WERI-Rb-1 (cell line): ENCODE measurements at regions not wholly inside any gene's neighbourhood (a gene's known extent, or its start where the extent isn't known, plus 50 kb on each side); places are given as distances from the start of the nearest gene placed in this dataset.
"Not testable (repeated sequence)": the region's sequence is repeated elsewhere in the genome, so short reads cannot be mapped to it uniquely, and the experiment has no call there.

Source experiments
- DNase-seq: peaks from one replicate; pipeline ENCODE4 v3.0.0-alpha.2; 2020
- H3K27ac ChIP-seq: fragments of 250-450 bp; sonication (Bioruptor Pico); 2 replicates; pipeline ENCODE4 v1.5.1; 2020; ENCODE audit warnings: mild to moderate bottlenecking, moderate library complexity
- H3K27me3 ChIP-seq: fragments of 250-450 bp; sonication (Bioruptor Pico); 2 replicates; pipeline ENCODE4 v1.5.1; 2021; ENCODE audit warnings: mild to moderate bottlenecking, low read depth, moderate library complexity; ENCODE audit not compliant: insufficient read depth, severe bottlenecking
- H3K36me3 ChIP-seq: fragments of 250-450 bp; sonication (Bioruptor Pico); 2 replicates; pipeline ENCODE4 v1.5.1; 2020; ENCODE audit warnings: mild to moderate bottlenecking, moderate library complexity
- H3K4me3 ChIP-seq: 2 replicates; pipeline ENCODE4 v1.5.1; 2011; ENCODE audit warnings: low read depth, mild to moderate bottlenecking, control low read depth, low read length
- H3K9me3 ChIP-seq: fragments of 250-450 bp; sonication (Bioruptor Pico); 2 replicates; pipeline ENCODE4 v1.5.1; 2021; ENCODE audit warnings: mild to moderate bottlenecking, moderate library complexity; ENCODE audit not compliant: severe bottlenecking
- TF ChIP-seq, protein P1 (sequence below): IDR thresholded peaks from 2 replicates; pipeline ENCODE4 v1.5.1; 2011; ENCODE audit warnings: low read depth, mild to moderate bottlenecking, control low read depth, inconsistent platforms, low read length

DNA sequence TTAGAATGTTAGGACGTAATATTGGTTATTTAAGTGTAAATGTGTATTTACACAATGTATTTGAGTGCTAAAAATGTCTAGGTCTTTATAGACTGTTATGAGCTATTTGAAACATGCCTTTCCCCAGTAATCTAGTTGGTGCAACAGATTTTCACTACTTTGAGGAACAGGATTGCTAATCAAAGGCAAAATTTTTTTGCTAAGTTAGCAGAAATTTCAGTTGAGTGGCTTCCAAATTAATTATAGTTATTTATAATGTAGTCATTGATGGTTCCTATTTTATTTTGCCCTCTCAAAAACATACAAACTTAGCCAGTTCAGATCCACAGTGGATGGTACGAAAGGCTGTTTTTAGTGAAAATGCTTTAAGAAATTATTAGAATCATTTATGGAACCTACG is 78.7 kb upstream of the LYZL2 start:
- no peaks in the 10 kb centered on the region for H3K27me3 ChIP-seq
- H3K4me3 ChIP-seq: no peak overlapping the region
- no peaks in the 10 kb centered on the region for H3K36me3 ChIP-seq
- TF ChIP-seq, protein P1, sequence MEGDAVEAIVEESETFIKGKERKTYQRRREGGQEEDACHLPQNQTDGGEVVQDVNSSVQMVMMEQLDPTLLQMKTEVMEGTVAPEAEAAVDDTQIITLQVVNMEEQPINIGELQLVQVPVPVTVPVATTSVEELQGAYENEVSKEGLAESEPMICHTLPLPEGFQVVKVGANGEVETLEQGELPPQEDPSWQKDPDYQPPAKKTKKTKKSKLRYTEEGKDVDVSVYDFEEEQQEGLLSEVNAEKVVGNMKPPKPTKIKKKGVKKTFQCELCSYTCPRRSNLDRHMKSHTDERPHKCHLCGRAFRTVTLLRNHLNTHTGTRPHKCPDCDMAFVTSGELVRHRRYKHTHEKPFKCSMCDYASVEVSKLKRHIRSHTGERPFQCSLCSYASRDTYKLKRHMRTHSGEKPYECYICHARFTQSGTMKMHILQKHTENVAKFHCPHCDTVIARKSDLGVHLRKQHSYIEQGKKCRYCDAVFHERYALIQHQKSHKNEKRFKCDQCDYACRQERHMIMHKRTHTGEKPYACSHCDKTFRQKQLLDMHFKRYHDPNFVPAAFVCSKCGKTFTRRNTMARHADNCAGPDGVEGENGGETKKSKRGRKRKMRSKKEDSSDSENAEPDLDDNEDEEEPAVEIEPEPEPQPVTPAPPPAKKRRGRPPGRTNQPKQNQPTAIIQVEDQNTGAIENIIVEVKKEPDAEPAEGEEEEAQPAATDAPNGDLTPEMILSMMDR: no peak
- DNase-seq: no peak
- H3K9me3 ChIP-seq: no peaks in the 10 kb centered on the region
- H3K27ac ChIP-seq: no peak overlapping the region

DNA sequence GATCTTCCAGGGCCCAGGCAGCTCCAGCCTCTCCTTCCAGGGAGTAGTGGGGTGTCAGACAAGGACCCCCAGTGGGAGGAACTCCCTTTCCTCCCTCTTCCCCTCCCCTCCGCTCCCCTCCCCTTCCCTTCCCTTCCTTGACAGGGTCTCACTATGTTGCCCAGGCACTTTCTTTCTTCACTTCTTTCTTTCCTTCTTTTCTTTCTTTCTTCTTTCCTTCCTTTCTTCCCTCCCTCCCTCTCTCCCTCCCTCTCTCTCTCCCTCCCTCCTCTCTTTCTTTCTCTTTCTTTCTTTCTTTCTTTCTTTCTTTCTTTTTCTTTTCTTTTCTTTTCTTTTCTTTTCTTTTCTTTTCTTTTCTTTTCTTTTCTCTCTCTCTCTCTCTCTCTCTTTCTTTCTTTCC is 76.6 kb upstream of the LYZL2 start:
- H3K4me3 ChIP-seq, H3K36me3 ChIP-seq, H3K27ac ChIP-seq, H3K27me3 ChIP-seq, DNase-seq, H3K9me3 ChIP-seq: not testable (repeated sequence)

DNA sequence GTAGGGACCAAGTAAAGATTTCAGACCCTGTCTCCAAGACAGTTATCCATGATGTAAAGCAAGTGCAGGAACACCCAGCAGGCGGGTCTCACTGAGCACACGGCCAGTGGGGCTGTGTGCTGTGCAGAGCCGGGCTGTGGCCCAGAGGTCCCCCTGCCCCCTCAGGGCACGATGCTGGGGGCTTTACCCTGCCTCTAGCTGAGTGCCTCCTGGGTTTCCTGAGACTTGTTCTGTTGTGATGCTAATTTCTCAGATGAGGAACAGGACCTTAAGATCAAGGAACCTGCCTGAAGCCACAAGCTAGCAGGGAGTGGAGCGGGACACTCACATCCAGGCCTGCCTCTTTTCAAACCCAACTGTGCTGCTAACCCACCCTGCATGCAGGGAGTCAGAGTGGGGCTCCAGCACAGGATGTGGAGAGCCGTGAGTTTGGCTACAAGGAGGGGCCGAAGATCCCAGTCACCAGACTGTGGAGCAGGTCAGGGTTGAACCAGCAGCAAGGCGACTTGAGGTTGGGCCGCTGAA is 76.1 kb upstream of the LYZL2 start:
- Histone ChIP-seq H3K27me3 (no peaks in the 10 kb centered on the region), H3K9me3 (no peaks in the 10 kb centered on the region), H3K36me3 (no peaks in the 10 kb centered on the region), H3K27ac (no peak overlapping the region), H3K4me3 (no peak overlapping the region)
- TF ChIP-seq, protein P1: no peak
- no peak for DNase-seq

DNA sequence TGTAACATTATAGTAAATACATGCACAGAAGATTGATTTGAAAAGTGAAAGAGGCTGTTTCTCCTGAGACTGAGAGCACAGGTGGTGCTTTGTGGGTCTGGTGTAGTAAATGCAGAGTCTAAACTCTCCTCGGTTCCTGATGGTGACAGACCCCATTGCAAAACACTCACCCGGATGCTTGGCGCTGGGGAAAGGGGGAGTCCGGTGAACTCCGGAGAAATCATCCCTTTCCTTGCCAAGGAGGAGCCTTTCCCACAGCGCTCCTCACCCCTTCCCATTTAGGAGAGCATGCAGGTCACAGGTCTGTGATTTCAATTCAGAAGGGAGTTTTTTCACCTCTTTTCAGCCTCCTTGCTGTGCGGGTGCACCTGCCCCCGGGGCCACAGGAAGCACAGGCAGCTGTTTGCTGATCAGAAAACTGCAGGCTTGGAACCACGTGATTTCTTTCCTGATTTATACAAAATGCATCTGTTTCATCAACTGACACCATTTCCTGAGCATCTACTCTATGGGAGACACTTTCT is 75.6 kb upstream of the LYZL2 start:
- Histone ChIP-seq H3K4me3 (no peak overlapping the region), H3K9me3 (no peaks in the 10 kb centered on the region), H3K36me3 (no peaks in the 10 kb centered on the region), H3K27me3 (no peaks in the 10 kb centered on the region), H3K27ac (no peak overlapping the region)
- DNase-seq: no peak
- TF ChIP-seq, protein P1: no peak

DNA sequence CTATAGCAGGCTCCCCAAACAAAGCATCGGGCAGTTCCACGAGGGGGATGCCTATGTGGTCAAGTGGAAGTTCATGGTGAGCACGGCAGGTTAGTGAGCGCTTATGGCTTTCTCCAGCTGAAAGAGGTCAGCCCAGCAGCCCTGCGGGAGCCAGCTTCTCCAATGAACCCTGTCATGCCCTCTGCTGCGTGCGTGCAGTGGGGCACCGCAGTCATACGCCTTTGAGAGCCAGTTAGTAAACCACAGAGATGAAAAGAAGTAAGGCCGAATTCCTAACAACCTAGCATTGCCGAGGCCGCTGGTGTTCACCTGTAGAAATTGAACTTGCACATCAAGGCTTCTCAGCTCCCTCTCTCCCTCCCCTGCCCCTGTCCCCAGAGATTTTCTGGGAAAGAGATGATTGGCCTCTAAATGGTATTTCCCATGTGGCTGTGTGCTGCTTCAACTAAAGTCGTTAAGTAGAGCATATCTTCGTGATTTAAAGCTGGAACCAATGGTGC is 75.1 kb upstream of the LYZL2 start:
- H3K9me3 ChIP-seq, H3K36me3 ChIP-seq, H3K27ac ChIP-seq, DNase-seq, H3K27me3 ChIP-seq, H3K4me3 ChIP-seq: not testable (repeated sequence)

DNA sequence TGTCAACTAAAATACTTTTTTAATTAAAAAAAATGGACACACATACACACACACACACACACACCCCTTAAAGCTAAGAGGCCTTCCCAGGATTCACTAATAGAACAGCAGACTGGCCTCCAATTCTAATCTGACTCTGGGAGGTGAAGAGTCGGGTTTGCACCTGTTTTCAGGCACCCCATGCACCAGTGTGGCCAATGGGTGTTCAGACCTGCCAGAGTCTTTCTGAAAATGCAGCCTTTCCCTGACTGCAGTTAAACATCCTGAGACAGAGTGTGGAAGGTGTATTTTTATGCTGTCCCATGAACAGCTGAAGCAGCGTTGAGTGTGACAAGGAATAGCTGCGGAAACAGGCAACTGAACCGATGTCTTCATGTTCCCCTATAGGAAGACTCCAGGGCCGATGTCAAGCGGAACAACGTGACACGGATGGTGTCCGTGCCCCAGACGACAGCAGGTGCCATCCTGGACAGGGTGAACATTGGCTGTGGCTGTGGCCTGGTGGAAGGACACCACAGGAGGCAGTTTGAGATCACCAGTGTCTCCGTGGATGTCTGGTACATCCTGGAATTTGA is 74.6 kb upstream of the LYZL2 start:
- H3K27ac ChIP-seq: no peak overlapping the region
- no peak overlapping the region for H3K4me3 ChIP-seq
- no peaks in the 10 kb centered on the region for H3K27me3 ChIP-seq
- TF ChIP-seq, protein P1: no peak
- no peak for DNase-seq
- H3K36me3 ChIP-seq: no peaks in the 10 kb centered on the region
- no peaks in the 10 kb centered on the region for H3K9me3 ChIP-seq

DNA sequence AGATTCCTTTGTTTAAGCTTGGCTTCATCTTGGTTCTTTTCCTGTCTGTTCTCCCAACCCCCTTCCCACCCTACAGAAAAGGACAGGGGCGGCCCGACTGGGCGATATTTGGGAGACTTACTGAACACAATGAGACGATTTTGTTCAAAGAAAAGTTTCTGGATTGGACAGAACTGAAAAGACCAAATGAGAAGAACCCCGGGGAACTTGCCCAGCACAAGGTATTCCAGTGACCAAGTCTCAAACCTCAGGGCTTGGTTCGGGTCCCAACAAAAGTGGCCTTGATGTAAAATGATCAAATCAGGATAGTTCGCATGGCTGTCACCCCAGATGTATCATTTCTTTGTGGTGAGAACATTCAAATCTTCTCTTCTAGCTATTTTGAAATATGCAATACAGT is 73.9 kb upstream of the LYZL2 start:
- not testable (repeated sequence) for H3K27ac ChIP-seq, DNase-seq, H3K4me3 ChIP-seq, H3K9me3 ChIP-seq, H3K36me3 ChIP-seq, H3K27me3 ChIP-seq
